ENCODE measurements at regions not wholly inside any gene's neighbourhood (a gene's known extent, or its start where the extent isn't known, plus 50 kb on each side); places are given as distances from the start of the nearest gene placed in this dataset.

DNA sequence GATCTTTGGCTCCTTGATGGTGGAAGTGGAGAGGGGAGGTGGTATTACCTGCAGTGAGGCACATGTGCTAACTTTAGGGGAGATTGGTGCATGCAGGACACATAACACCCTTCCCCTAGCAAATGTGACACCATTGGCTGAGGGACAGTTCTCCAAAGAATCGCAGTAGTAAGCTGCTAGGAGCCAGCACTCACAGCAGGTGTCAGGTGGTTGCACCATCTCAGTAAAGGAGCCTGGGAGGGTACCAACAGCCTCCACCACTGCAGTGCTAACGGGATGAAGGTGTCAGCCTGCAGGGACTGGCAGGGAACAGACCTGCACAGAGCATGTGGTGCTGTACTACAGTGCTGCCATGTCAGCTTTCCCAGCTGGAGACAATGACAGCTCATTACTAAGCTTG lies 127.3 kb upstream of the PIEZO2 start:
- H3K27me3 Mint-ChIP-seq (ENCODE audit: low read depth) = no peaks in the 10 kb centered on the region
- H3K36me3 Mint-ChIP-seq (ENCODE audit: low read depth) = no peaks in the 10 kb centered on the region
- intact Hi-C loops (cut with micrococcal nuclease) = no loop called here
- no peak for DNase-seq (ENCODE audit: low spot score)
- H3K4me1 Mint-ChIP-seq (ENCODE audit: low read depth) = no peaks in the 10 kb centered on the region
- H3K27ac Mint-ChIP-seq = no peak overlapping the region
- H3K4me3 Mint-ChIP-seq (ENCODE audit: low read depth) = no peak overlapping the region
- no peaks in the 10 kb centered on the region for H3K9me3 Mint-ChIP-seq

DNA sequence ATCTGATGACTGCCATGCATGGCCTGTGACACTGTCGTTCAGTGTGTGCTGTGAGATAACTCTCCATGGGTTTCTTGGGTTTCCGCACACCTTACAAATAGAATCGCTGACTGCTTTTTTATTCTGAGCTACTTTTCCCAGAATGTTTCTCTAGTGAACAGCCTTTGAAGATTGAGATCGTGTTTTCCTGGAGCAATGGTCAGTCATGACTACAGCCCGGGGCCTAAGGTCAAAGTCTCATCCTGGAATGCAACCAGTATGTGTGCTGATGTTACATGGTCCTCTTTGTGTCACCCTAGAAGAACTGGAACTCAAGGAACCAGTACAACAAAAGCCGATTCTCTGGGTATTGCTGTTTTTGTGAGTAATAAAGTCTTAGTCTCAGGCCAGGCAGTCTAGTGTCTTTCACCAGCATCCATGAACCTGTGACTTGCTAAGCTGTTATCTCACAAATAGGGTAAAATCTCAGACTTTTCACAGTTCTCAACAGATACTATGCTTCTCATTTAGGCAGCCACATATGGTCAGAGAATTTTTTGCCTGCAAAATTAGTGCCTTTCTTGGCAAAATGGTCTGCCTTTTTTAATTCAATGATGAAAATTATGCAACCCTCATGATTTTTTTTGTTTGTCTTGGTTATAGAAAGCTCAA lies 124.9 kb upstream of the PIEZO2 start:
- H3K27me3 Mint-ChIP-seq (ENCODE audit: low read depth) = no peaks in the 10 kb centered on the region
- no peaks in the 10 kb centered on the region for H3K9me3 Mint-ChIP-seq
- H3K4me1 Mint-ChIP-seq (ENCODE audit: low read depth) = no peaks in the 10 kb centered on the region
- H3K36me3 Mint-ChIP-seq (ENCODE audit: low read depth) = no peaks in the 10 kb centered on the region
- intact Hi-C loops (cut with micrococcal nuclease) = no loop called here
- DNase-seq (ENCODE audit: low spot score) = no peak
- H3K27ac Mint-ChIP-seq = no peak overlapping the region
- no peak overlapping the region for H3K4me3 Mint-ChIP-seq (ENCODE audit: low read depth)

DNA sequence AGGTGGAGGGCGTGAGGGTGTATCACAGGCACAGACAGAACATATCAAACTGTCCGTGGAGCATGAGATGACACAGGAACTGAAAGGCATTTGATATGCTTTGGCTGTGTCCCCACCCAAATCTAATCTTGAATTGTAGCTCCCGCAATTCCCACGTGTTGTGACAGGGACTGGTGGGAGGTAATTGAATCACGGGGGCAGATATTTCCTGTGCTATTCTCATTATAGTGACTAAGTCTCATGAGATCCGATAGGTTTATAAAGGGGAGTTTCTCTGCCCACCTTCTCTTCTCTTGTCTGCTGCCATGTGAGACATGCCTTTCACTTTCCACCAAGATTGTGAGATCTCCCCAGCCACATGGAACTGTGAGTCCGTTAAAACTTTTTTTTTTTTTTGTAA lies 123.1 kb upstream of the PIEZO2 start:
- H3K27ac Mint-ChIP-seq = no peak overlapping the region
- no peaks in the 10 kb centered on the region for H3K27me3 Mint-ChIP-seq (ENCODE audit: low read depth)
- DNase-seq (ENCODE audit: low spot score) = no peak
- H3K4me1 Mint-ChIP-seq (ENCODE audit: low read depth) = no peaks in the 10 kb centered on the region
- peaks cover 4% of the 10 kb centered on the region for H3K9me3 Mint-ChIP-seq
- intact Hi-C loops (cut with micrococcal nuclease) = no loop called here
- H3K4me3 Mint-ChIP-seq (ENCODE audit: low read depth) = no peak overlapping the region
- H3K36me3 Mint-ChIP-seq (ENCODE audit: low read depth) = no peaks in the 10 kb centered on the region

DNA sequence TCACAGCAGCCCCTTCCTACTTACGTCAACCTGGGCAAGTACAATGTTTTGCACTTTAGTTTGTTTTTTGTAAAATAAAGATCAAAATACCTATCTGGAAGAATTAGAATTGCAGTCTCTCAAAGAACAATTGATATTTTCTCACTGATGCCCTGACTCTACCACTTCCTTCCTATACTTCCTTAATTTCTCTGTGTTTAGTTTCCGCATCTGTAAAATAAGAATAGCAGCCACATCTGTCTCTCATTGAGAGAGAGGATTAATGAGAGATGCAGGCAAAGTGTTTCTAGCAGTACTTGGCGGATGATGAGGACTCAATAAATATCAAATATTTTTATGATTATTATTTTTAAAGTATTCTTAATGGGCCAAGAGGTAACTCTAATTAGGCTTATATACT lies 122.6 kb upstream of the PIEZO2 start:
- H3K9me3 Mint-ChIP-seq = peaks cover 4% of the 10 kb centered on the region
- no peak overlapping the region for H3K4me3 Mint-ChIP-seq (ENCODE audit: low read depth)
- no peak for DNase-seq (ENCODE audit: low spot score)
- no peaks in the 10 kb centered on the region for H3K36me3 Mint-ChIP-seq (ENCODE audit: low read depth)
- intact Hi-C loops (cut with micrococcal nuclease) = no loop called here
- H3K27me3 Mint-ChIP-seq (ENCODE audit: low read depth) = no peaks in the 10 kb centered on the region
- no peaks in the 10 kb centered on the region for H3K4me1 Mint-ChIP-seq (ENCODE audit: low read depth)
- H3K27ac Mint-ChIP-seq = no peak overlapping the region

DNA sequence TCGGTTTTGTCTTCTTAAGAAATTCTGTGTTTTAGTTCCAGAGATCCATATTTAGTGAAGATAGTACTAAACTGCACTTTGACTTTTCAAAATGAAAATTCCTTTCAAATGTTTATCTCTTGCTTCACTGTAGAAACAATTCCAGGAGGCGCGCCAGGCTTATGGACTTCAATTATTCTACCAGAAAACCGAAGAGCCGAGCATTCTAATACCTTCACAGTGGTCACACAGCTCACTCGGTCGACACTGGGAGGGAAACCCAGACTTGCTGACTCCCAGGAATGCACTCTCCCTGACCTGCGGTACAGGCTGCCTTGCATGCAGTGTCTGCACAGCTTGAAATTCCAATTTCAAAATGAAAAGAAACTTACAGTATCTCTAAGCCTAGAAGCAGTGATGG lies 119.9 kb upstream of the PIEZO2 start:
- no peaks in the 10 kb centered on the region for H3K4me1 Mint-ChIP-seq (ENCODE audit: low read depth)
- H3K9me3 Mint-ChIP-seq = peaks cover 8% of the 10 kb centered on the region
- no peak overlapping the region for H3K4me3 Mint-ChIP-seq (ENCODE audit: low read depth)
- no peaks in the 10 kb centered on the region for H3K27me3 Mint-ChIP-seq (ENCODE audit: low read depth)
- DNase-seq (ENCODE audit: low spot score) = no peak
- intact Hi-C loops (cut with micrococcal nuclease) = no loop called here
- no peak overlapping the region for H3K27ac Mint-ChIP-seq
- no peaks in the 10 kb centered on the region for H3K36me3 Mint-ChIP-seq (ENCODE audit: low read depth)

DNA sequence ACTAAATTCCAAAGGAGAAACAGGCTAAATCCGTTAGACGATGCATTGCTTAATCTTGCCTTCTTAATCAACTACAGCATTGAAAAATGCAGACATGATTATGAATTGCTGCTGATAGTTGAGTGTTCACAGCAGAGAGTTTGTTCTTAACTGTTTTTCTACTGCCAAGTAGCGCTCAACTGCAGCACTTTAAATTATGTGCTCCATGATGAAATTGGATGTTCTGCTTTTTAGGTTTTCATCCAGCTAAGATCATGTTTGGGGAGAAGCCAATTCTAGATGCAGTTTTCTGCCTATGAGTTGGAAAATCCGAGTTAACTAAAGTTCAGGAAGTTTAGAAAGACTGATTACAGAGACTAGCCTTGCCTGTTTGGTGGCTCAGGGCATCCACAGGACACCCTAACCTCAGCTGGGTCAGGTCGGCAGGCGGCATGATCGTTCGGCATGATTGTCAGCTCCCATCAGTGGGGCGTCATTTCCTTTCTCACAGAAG lies 119.4 kb upstream of the PIEZO2 start:
- Mint-ChIP-seq H3K4me3 (ENCODE audit: low read depth) (no peak overlapping the region), H3K36me3 (ENCODE audit: low read depth) (no peaks in the 10 kb centered on the region), H3K27ac (no peak overlapping the region), H3K27me3 (ENCODE audit: low read depth) (no peaks in the 10 kb centered on the region), H3K9me3 (peaks cover 10% of the 10 kb centered on the region), H3K4me1 (ENCODE audit: low read depth) (no peaks in the 10 kb centered on the region)
- DNase-seq (ENCODE audit: low spot score) = no peak
- intact Hi-C loops (cut with micrococcal nuclease) = no loop called here

DNA sequence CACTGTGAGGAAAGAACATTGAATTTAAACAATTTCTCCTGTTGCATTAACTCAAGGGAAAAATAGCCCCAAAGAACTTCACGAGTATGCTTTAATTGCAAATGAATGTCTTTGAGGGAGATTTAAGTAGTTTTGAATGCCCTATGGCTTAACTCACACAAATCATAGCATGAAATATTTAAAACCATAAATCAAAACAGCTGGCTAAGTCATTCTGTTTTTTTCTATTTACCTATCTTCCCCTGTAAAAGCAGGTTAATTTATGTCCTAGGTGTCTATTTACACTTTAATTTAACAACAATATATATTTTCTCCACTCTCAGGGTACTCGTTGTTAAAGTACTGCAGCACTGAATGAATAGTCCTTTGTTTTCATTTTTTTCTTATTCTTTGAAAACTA lies 118.8 kb upstream of the PIEZO2 start:
- H3K27ac Mint-ChIP-seq = no peak overlapping the region
- DNase-seq (ENCODE audit: low spot score) = no peak
- H3K4me1 Mint-ChIP-seq (ENCODE audit: low read depth) = no peaks in the 10 kb centered on the region
- intact Hi-C loops (cut with micrococcal nuclease) = no loop called here
- H3K9me3 Mint-ChIP-seq = peaks cover 16% of the 10 kb centered on the region
- H3K27me3 Mint-ChIP-seq (ENCODE audit: low read depth) = no peaks in the 10 kb centered on the region
- no peak overlapping the region for H3K4me3 Mint-ChIP-seq (ENCODE audit: low read depth)
- no peaks in the 10 kb centered on the region for H3K36me3 Mint-ChIP-seq (ENCODE audit: low read depth)

DNA sequence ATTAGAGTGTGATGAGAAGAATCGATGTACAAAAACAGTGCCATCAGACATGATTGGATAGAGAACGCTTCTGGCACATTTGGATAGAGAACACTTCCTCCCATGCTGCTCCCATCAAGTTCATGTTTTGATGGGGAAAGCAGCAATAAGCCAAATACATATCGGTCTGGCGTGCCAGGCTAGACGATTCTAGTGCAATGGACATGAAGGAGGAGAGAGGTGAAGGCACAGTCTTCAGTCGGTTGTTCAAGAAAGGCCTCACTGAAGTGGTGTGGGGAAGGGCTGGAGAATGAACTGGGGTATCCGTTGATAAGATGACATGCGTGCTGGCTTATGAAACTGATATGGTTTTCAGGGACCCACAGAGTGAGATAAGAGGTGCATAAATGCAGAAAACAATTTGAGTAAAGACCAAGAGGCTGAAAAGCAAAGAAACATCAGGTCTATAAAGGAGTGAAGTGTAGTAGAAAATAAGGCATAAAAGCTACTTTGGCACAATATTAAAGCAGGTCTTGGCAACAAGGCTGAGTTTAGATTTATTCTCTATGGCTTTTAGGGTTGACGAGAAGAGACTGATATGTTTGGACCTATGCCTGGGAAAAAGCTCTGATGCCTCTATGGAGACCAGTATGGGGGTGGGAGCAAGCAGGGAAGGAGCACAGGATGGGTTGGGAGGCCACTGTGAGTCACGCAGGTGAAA lies 117.6 kb upstream of the PIEZO2 start:
- no peaks in the 10 kb centered on the region for H3K27me3 Mint-ChIP-seq (ENCODE audit: low read depth)
- DNase-seq (ENCODE audit: low spot score) = no peak
- H3K9me3 Mint-ChIP-seq = peaks cover 16% of the 10 kb centered on the region
- intact Hi-C loops (cut with micrococcal nuclease) = no loop called here
- no peak overlapping the region for H3K4me3 Mint-ChIP-seq (ENCODE audit: low read depth)
- no peaks in the 10 kb centered on the region for H3K36me3 Mint-ChIP-seq (ENCODE audit: low read depth)
- H3K27ac Mint-ChIP-seq = no peak overlapping the region
- no peaks in the 10 kb centered on the region for H3K4me1 Mint-ChIP-seq (ENCODE audit: low read depth)

DNA sequence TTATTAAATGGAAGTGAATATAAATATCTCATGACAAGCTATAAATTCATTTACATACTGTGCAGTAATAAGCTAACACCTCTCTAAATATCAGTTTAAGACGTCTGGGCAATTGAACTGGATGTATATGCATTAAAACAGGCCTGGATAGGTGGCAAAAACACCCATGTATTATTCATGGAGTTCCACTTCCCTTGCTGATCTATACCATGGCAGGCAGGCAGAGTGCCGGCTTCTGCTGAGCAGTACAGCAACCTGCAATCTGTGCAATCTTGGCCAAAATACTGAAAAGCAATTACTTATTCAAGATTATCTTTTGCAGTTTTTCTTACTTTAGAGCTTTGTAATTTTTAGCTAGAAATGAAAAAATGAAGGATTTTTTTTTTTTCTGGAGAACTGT lies 112.1 kb upstream of the PIEZO2 start:
- H3K36me3 Mint-ChIP-seq (ENCODE audit: low read depth) = no peaks in the 10 kb centered on the region
- H3K9me3 Mint-ChIP-seq = peaks cover 13% of the 10 kb centered on the region
- H3K4me1 Mint-ChIP-seq (ENCODE audit: low read depth) = no peaks in the 10 kb centered on the region
- no peaks in the 10 kb centered on the region for H3K27me3 Mint-ChIP-seq (ENCODE audit: low read depth)
- no peak overlapping the region for H3K27ac Mint-ChIP-seq
- H3K4me3 Mint-ChIP-seq (ENCODE audit: low read depth) = no peak overlapping the region
- intact Hi-C loops (cut with micrococcal nuclease) = no loop called here
- no peak for DNase-seq (ENCODE audit: low spot score)

DNA sequence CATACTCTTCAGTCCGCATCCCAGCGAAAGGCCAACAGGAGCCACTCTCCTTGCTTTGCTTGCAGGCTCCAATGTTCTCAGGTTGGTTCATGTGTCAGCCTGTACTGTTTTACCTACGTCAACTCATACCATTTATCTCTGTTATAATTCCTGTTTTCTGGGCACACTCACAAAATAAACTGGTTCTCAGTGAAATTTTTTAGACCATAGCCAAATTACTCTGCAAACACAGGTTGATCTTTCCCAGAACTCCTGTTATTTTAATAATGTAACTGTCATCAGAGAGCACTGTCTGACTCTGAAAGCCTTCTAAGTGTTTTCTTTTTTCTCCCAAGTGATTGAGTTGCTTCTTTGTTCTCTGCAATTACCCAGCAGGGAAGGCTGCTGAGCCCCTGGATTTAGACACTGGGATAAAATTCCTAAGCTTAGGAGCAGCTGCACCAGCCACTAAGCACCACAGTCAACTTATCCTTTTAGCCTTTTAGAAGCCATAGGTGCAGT lies 111.6 kb upstream of the PIEZO2 start:
- no peak overlapping the region for H3K4me3 Mint-ChIP-seq (ENCODE audit: low read depth)
- H3K9me3 Mint-ChIP-seq = peaks cover 13% of the 10 kb centered on the region
- no peaks in the 10 kb centered on the region for H3K36me3 Mint-ChIP-seq (ENCODE audit: low read depth)
- DNase-seq (ENCODE audit: low spot score) = no peak
- H3K27ac Mint-ChIP-seq = no peak overlapping the region
- intact Hi-C loops (cut with micrococcal nuclease) = no loop called here
- no peaks in the 10 kb centered on the region for H3K27me3 Mint-ChIP-seq (ENCODE audit: low read depth)
- H3K4me1 Mint-ChIP-seq (ENCODE audit: low read depth) = no peaks in the 10 kb centered on the region

DNA sequence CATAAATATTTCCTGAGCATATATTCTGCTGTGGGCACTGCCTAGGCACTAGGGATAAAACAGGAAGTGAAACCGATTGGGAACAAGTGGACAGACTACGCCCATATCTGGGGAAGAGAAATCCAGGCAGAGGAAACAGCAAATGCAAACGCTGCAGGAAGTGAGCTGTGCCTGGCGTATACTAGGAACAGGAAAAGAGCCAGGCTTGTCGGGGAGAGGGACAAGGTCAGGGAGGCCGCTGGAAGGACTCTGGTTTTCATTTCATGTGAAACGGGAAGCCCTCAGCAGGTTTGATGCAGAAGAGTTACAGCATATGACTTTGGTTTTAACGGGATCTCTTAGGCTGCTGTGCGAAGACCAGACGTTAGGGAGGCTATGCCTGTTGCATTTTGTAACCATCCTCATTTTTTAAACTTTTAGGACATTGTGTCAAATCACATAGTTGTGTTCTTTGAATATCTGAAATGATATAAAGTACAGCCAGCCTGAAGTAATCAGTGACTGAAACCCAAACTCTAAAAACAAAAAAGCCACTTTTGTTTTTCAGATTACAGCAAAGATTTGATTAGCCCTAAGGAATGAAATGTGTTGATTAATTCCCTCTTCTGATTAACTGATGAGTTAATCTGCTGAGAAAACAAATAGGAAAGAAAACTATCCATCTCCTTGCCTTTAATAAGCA lies 110.2 kb upstream of the PIEZO2 start:
- Mint-ChIP-seq H3K4me3 (ENCODE audit: low read depth) (no peak overlapping the region), H3K27ac (no peak overlapping the region)

DNA sequence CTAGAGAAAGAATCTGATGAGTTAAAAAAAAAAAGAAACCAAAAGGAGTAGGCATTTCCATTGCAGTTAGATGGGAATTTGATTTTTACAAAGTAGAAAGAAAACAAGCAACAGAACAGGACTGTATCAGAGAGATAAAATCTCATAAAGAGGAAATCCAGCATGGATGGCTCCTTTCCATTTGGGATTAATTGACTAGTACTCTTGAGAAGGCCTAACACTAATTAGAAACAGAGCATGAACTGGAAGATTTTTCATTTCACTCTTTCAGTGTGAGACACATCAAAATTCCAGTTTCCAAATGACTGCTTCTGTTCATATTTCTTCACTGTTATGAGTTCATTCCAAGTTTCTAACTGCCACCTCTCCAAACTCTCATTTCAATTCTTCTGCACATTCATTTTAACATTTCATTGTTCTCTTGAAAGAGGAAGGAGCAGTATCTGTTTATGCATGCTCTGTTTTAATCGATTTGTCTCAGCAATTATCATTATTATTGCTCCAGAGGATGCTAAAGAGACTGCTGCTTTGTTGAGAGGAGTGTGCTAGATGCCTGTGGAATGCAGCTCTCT lies 108.8 kb upstream of the PIEZO2 start:
- H3K27me3 Mint-ChIP-seq (ENCODE audit: low read depth) = no peaks in the 10 kb centered on the region

More for the DNA sequence above, 110.2 kb upstream of the PIEZO2 start:
- Mint-ChIP-seq H3K9me3 (peaks cover 8% of the 10 kb centered on the region), H3K36me3 (ENCODE audit: low read depth) (no peaks in the 10 kb centered on the region), H3K4me1 (ENCODE audit: low read depth) (no peaks in the 10 kb centered on the region), H3K27me3 (ENCODE audit: low read depth) (no peaks in the 10 kb centered on the region)
- DNase-seq (ENCODE audit: low spot score) = no peak
- intact Hi-C loops (cut with micrococcal nuclease) = no loop called here

DNA sequence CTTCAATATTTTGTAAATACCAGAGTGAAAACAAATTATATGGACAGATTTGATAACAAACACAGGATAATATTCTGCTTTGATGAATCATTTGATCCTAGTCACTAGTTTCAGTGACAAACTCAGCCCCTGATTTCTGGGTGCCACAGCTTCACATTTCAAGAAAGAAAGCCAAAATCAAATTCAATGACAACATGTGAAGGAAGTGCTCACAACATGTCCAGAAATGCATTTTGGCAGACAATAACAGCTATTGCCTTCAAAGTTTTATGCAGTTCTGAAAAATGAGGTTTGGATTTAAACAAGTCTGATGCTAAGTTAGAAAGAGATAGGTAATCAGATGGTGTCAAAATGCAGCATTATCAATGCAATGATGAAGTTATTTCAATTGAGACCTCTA lies 106.9 kb upstream of the PIEZO2 start:
- Mint-ChIP-seq H3K27ac (no peak overlapping the region), H3K27me3 (ENCODE audit: low read depth) (no peaks in the 10 kb centered on the region), H3K4me1 (ENCODE audit: low read depth) (no peaks in the 10 kb centered on the region), H3K4me3 (ENCODE audit: low read depth) (no peak overlapping the region), H3K36me3 (ENCODE audit: low read depth) (no peaks in the 10 kb centered on the region), H3K9me3 (peaks cover 5% of the 10 kb centered on the region)
- intact Hi-C loops (cut with micrococcal nuclease) = no loop called here
- no peak for DNase-seq (ENCODE audit: low spot score)

More for the DNA sequence above, 108.8 kb upstream of the PIEZO2 start:
- DNase-seq (ENCODE audit: low spot score) = no peak
- H3K27ac Mint-ChIP-seq = no peak overlapping the region
- H3K4me1 Mint-ChIP-seq (ENCODE audit: low read depth) = no peaks in the 10 kb centered on the region
- H3K4me3 Mint-ChIP-seq (ENCODE audit: low read depth) = no peak overlapping the region
- intact Hi-C loops (cut with micrococcal nuclease) = no loop called here
- H3K36me3 Mint-ChIP-seq (ENCODE audit: low read depth) = no peaks in the 10 kb centered on the region
- H3K9me3 Mint-ChIP-seq = no peaks in the 10 kb centered on the region

All from activated T-helper 2 cell treated with anti-CD3 and anti-CD28 coated beads, Interferon-gamma antibody, Interleukin-2, Interleukin-4, amounts not matched to agents 10 μg/mL and 5 μg/mL and 100 μg/mL, durations not matched to agents 14 hours and 24 hours and 36 hours (primary cell).